Osteocyte (in vitro differentiated cells): ENCODE measurements at regions not wholly inside any gene's neighbourhood (a gene's known extent, or its start where the extent isn't known, plus 50 kb on each side); places are given as distances from the start of the nearest gene placed in this dataset.

Experiments used
- DNase-seq: peaks from one replicate; pipeline ENCODE4 v3.0.0; 2021; ENCODE audit warnings: mixed read lengths; ENCODE audit not compliant: unreplicated experiment; ENCODE audit errors: extremely low spot score
- H3K27ac Mint-ChIP-seq: one replicate; pipeline ENCODE4 v1.8.0; 2021; ENCODE audit warnings: mild to moderate bottlenecking, mixed read lengths; ENCODE audit not compliant: unreplicated experiment
- H3K27me3 Mint-ChIP-seq: one replicate; pipeline ENCODE4 v1.8.0; 2021; ENCODE audit warnings: mixed read lengths; ENCODE audit not compliant: unreplicated experiment
- H3K36me3 Mint-ChIP-seq: one replicate; pipeline ENCODE4 v1.8.0; 2021; ENCODE audit warnings: mixed read lengths; ENCODE audit not compliant: unreplicated experiment
- H3K4me1 Mint-ChIP-seq: one replicate; pipeline ENCODE4 v1.8.0; 2021; ENCODE audit warnings: mixed read lengths; ENCODE audit not compliant: unreplicated experiment
- H3K4me3 Mint-ChIP-seq: one replicate; pipeline ENCODE4 v1.8.0; 2021; ENCODE audit warnings: mild to moderate bottlenecking, moderate library complexity, mixed read lengths; ENCODE audit not compliant: unreplicated experiment
- H3K9me3 Mint-ChIP-seq: one replicate; pipeline ENCODE4 v1.8.0; 2021; ENCODE audit warnings: mixed read lengths; ENCODE audit not compliant: unreplicated experiment
- TF ChIP-seq, protein P1 (sequence below): fragments of 200-600 bp; sonication (generic); IDR thresholded peaks from 2 replicates; pipeline ENCODE4 v1.5.0; 2021; ENCODE audit warnings: antibody characterized with exemption, mild to moderate bottlenecking, moderate library complexity

DNA sequence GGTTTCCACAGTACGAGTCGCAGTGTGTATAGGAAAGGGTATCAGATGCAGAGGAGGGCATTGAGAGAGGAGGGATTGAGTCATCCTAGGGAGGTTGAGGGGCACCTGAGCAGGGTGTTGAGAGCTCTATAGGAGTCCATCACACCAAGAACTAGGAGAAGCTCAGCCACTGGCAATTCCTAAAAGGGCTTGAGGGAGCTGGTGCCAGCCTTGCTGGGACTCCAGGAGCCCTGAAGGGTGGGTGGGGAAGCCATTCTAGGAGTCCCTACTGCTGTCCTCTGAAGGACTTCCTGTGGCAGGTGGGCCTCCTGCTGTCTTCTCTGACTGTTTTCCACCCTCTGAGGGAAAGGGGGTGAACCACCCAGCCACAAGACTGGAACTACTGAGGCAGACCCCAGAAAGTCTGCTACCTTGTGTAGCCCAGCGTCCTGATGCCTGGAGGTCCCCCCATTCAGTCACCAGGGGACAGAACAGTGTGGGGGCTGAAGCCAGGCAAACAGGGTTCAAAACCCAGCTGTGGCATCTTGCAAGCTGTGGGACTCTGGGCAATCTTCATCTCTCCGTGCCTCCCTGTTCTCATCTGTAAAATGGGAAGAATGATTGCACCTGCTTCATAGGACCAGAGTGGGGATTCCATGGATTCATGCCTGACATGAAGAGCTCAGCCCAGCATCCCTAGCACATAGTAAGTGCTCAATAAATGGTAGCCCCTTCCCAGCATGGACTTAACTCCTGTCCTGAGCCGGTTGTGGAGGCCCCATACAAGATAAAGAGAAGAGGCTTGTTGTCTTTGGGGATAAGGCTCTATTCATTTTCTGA, 149.5 kb downstream of the C9orf50 start:
- Mint-ChIP-seq H3K36me3 (no peaks in the 10 kb centered on the region), H3K4me3 (no peak overlapping the region), H3K27ac (peak overlapping the region; percentile 78), H3K27me3 (no peaks in the 10 kb centered on the region), H3K4me1 (peaks cover 64% of the 10 kb centered on the region), H3K9me3 (no peaks in the 10 kb centered on the region)
- TF ChIP-seq, protein P1, sequence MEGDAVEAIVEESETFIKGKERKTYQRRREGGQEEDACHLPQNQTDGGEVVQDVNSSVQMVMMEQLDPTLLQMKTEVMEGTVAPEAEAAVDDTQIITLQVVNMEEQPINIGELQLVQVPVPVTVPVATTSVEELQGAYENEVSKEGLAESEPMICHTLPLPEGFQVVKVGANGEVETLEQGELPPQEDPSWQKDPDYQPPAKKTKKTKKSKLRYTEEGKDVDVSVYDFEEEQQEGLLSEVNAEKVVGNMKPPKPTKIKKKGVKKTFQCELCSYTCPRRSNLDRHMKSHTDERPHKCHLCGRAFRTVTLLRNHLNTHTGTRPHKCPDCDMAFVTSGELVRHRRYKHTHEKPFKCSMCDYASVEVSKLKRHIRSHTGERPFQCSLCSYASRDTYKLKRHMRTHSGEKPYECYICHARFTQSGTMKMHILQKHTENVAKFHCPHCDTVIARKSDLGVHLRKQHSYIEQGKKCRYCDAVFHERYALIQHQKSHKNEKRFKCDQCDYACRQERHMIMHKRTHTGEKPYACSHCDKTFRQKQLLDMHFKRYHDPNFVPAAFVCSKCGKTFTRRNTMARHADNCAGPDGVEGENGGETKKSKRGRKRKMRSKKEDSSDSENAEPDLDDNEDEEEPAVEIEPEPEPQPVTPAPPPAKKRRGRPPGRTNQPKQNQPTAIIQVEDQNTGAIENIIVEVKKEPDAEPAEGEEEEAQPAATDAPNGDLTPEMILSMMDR, result no peak
- DNase-seq, result no peak

DNA sequence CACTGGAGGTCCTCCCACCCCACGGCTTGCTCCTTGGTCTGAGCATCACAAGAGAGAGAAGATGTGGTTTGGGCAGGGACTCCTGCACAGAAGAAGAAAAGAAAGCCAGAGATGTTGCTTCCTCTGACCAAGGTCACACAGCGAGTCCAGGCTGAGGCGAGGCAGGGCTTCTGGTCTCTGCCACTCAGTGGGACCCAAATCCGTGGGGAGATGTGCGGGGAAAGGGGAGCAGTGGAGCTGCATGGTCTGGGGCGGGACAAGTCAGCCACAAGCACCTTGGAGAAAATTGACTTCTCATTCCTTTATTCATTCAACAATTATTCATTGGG, 150.9 kb downstream of the C9orf50 start:
- no peaks in the 10 kb centered on the region for H3K9me3 Mint-ChIP-seq
- no peaks in the 10 kb centered on the region for H3K27me3 Mint-ChIP-seq
- no peak for DNase-seq
- H3K27ac Mint-ChIP-seq, result peak overlapping the region; percentile 78
- TF ChIP-seq, protein P1, result no peak
- no peak overlapping the region for H3K4me3 Mint-ChIP-seq
- peaks cover 79% of the 10 kb centered on the region for H3K4me1 Mint-ChIP-seq
- H3K36me3 Mint-ChIP-seq, result no peaks in the 10 kb centered on the region

DNA sequence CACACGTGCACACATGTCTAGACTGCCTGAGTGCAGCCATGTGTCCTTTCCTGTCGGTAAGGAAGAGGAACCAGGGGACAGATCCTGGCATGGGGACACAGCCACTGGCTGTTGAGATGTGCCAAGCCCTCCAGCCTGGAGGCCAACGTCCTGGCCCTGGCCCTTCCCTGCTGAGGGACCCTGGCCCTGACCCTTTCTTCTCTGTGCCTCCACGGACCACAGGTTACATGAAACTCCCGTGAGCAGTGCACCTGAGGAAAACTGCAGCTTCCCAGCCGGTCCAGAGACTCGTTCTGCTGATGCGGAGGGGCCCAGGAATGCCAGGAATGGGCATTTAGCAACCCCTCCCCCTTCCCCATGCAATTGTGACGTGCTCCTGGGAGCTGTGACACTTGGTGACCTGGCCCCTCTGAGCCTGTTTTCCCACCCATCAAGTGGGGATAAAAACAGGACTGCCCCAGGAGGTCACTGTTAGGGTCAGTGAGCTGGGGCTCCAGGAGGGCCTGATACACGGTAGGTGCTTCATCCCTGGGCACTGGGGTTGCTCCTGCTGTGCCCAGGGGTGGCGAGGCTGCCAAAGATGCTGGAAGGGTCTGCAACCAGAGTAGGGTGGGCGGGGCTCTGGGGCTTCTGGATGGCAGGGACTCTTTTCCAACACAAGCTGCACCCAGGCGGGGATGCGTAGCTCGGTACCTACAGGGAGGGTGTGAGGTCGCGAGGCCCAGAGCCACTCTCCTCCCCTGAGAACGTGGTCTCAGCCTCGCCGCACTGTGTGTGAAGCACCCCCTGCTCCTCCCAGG, 151.5 kb downstream of the C9orf50 start:
- Mint-ChIP-seq H3K9me3 (no peaks in the 10 kb centered on the region), H3K4me3 (no peak overlapping the region), H3K4me1 (peaks cover 81% of the 10 kb centered on the region), H3K27me3 (no peaks in the 10 kb centered on the region), H3K36me3 (no peaks in the 10 kb centered on the region), H3K27ac (peak overlapping the region; percentile 78)
- no peak for DNase-seq
- TF ChIP-seq, protein P1, result no peak

DNA sequence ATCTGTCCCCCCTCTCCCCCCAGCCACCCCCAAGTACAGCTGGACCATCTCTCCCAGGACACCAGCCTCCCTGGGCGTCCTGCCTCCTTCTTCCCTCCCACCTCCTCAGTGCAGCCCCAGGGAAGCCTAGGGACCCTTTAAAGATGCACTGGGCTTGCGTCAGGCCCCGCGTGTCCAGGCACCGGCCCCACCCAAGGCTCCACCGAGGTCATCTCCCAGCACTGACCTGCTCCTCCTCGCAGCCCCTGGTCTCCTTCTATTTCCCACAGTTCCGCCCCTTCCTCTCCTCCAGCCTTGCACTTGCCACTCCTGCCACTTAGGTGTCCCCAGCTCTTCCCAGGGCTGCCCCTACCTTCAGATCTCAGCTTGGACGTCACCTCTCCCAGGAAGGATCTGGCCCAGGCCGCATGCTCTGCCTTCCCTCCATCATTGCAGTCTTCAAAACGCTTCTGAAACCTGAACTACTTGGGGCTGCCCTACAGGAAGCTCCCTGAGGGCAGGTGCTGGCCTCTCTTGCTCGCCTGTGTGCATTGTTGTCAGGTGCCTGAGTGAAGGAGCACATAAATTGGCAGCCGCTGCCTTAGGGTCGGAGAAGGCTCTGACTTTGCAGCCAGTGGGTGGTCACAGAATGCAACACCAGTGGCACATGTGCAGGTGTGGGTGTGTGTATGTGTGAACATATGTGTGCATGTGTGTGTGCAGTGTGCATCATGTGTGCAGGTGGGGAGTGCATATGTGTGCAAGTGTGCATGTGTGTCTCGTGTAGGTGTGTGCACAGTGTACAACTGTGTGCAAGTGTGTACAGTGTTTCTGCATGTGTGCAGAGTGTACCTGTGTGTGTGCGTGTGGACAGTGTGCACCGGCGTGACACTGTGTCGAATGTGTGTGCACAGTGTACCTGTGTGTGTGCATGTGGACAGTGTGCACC, 152.9 kb downstream of the C9orf50 start:
- peak overlapping the region; percentile 25 for H3K27ac Mint-ChIP-seq
- no peaks in the 10 kb centered on the region for H3K9me3 Mint-ChIP-seq
- DNase-seq, result no peak
- TF ChIP-seq, protein P1, result no peak
- H3K4me1 Mint-ChIP-seq, result peaks cover 70% of the 10 kb centered on the region
- no peak overlapping the region for H3K4me3 Mint-ChIP-seq
- no peaks in the 10 kb centered on the region for H3K36me3 Mint-ChIP-seq
- no peaks in the 10 kb centered on the region for H3K27me3 Mint-ChIP-seq
